H9 (cell line): ENCODE measurements at regions not wholly inside any gene's neighbourhood (a gene's known extent, or its start where the extent isn't known, plus 50 kb on each side); places are given as distances from the start of the nearest gene placed in this dataset.

Experiments used
- DNase-seq: peaks from one replicate; pipeline ENCODE4 v3.0.0-alpha.2; 2017
- H2AFZ ChIP-seq: one replicate; pipeline ENCODE4 v1.6.1; 2013; ENCODE audit warnings: mild to moderate bottlenecking, low read length, control low read depth, moderate library complexity
- H2AK5ac ChIP-seq: 2 replicates; pipeline ENCODE4 v1.6.1; 2013; ENCODE audit warnings: low read length, control low read depth, mixed read lengths; ENCODE audit not compliant: insufficient read length
- H2BK120ac ChIP-seq: one replicate; pipeline ENCODE4 v1.6.1; 2013; ENCODE audit warnings: low read depth, mild to moderate bottlenecking, low read length, control low read depth, inconsistent platforms; ENCODE audit not compliant: poor library complexity, severe bottlenecking
- H2BK12ac ChIP-seq: 2 replicates; pipeline ENCODE4 v1.6.1; 2013; ENCODE audit warnings: low read length, control low read depth, mixed read lengths, low read depth; ENCODE audit not compliant: insufficient read length
- H2BK15ac ChIP-seq: 2 replicates; pipeline ENCODE4 v1.6.1; 2013; ENCODE audit warnings: low read depth, low read length, control low read depth
- H2BK20ac ChIP-seq: one replicate; pipeline ENCODE4 v1.6.1; 2013; ENCODE audit warnings: low read depth, mild to moderate bottlenecking, low read length, control low read depth, inconsistent platforms; ENCODE audit not compliant: poor library complexity, severe bottlenecking
- H2BK5ac ChIP-seq: 2 replicates; pipeline ENCODE4 v1.6.1; 2013; ENCODE audit warnings: low read length, control low read depth, mixed read lengths; ENCODE audit not compliant: insufficient read length
- H3K14ac ChIP-seq: 2 replicates; pipeline ENCODE4 v1.6.1; 2013; ENCODE audit warnings: low read length, control low read depth; ENCODE audit not compliant: insufficient read depth
- H3K18ac ChIP-seq: 2 replicates; pipeline ENCODE4 v1.6.1; 2013; ENCODE audit warnings: low read depth, mild to moderate bottlenecking, mixed read lengths, low read length, control low read depth; ENCODE audit not compliant: insufficient read length
- H3K23ac ChIP-seq: 2 replicates; pipeline ENCODE4 v1.6.1; 2013; ENCODE audit warnings: low read length, control low read depth, mixed read lengths, low read depth; ENCODE audit not compliant: insufficient read length
- H3K23me2 ChIP-seq: 2 replicates; pipeline ENCODE4 v1.6.1; 2013; ENCODE audit warnings: low read depth, mild to moderate bottlenecking, mixed read lengths, low read length, control low read depth; ENCODE audit not compliant: insufficient read length, poor library complexity, severe bottlenecking
- H3K27ac ChIP-seq: 2 replicates; pipeline ENCODE4 v1.5.1; 2013; ENCODE audit warnings: low read length, control low read depth, mixed read lengths, low read depth; ENCODE audit not compliant: insufficient read length
- H3K27me3 ChIP-seq: 2 replicates; pipeline ENCODE4 v1.6.1; 2013; ENCODE audit warnings: low read length, control low read depth, inconsistent platforms; ENCODE audit not compliant: insufficient read depth
- H3K4ac ChIP-seq: 2 replicates; pipeline ENCODE4 v1.6.1; 2013; ENCODE audit warnings: low read depth, mild to moderate bottlenecking, control low read depth, inconsistent platforms, low read length, moderate library complexity
- H3K4me1 ChIP-seq: 2 replicates; pipeline ENCODE4 v1.6.1; 2013; ENCODE audit warnings: low read length, control low read depth, inconsistent platforms; ENCODE audit not compliant: insufficient read depth
- H3K4me2 ChIP-seq: 2 replicates; pipeline ENCODE4 v1.6.1; 2013; ENCODE audit warnings: low read length, control low read depth, mixed read lengths; ENCODE audit not compliant: insufficient read length, insufficient read depth
- H3K56ac ChIP-seq: 2 replicates; pipeline ENCODE4 v1.6.1; 2013; ENCODE audit warnings: low read depth, mild to moderate bottlenecking, mixed read lengths, low read length, control low read depth; ENCODE audit not compliant: insufficient read length
- H3K79me1 ChIP-seq: 2 replicates; pipeline ENCODE4 v1.6.1; 2013; ENCODE audit warnings: low read depth, mild to moderate bottlenecking, moderate library complexity, low read length, control low read depth, inconsistent platforms; ENCODE audit not compliant: insufficient read depth, poor library complexity, severe bottlenecking
- H3K79me2 ChIP-seq: 2 replicates; pipeline ENCODE4 v1.6.1; 2013; ENCODE audit warnings: low read length, control low read depth, inconsistent platforms; ENCODE audit not compliant: insufficient read depth
- H3K9ac ChIP-seq: 2 replicates; pipeline ENCODE4 v1.6.1; 2013; ENCODE audit warnings: low read length, control low read depth, mixed read lengths; ENCODE audit not compliant: insufficient read length; ENCODE audit errors: extremely low read depth
- H3K9me3 ChIP-seq: one replicate; pipeline ENCODE4 v1.6.1; 2013; ENCODE audit warnings: low read depth, low read length, inconsistent platforms; ENCODE audit not compliant: control insufficient read depth
- H3T11ph ChIP-seq: one replicate; pipeline ENCODE4 v1.6.1; 2013; ENCODE audit warnings: mild to moderate bottlenecking, low read length, control low read depth, inconsistent platforms
- H4K20me1 ChIP-seq: one replicate; pipeline ENCODE4 v1.6.1; 2013; ENCODE audit not compliant: control insufficient read depth, insufficient read length, insufficient read depth
- H4K5ac ChIP-seq: 2 replicates; pipeline ENCODE4 v1.6.1; 2013; ENCODE audit warnings: low read depth, mild to moderate bottlenecking, mixed read lengths, low read length, control low read depth; ENCODE audit not compliant: insufficient read length
- H4K8ac ChIP-seq: replicated peaks from 2 replicates; pipeline ENCODE4 v1.6.1; 2013; ENCODE audit warnings: low read length, control low read depth, mixed read lengths, low read depth; ENCODE audit not compliant: insufficient read length
- H4K91ac ChIP-seq: 2 replicates; pipeline ENCODE4 v1.6.1; 2013; ENCODE audit warnings: low read depth, mild to moderate bottlenecking, moderate library complexity, mixed read lengths, low read length, control low read depth; ENCODE audit not compliant: insufficient read length
- H3K27ac Mint-ChIP-seq, 3 experiments: 2 replicates in 2 of 3; 3 replicates in 1 of 3; pipeline ENCODE4 v1.8.0; 2020 to 2021; ENCODE audit warnings: mixed read lengths in 3 of 3, mild to moderate bottlenecking in 1 of 3, moderate library complexity in 1 of 3
- H3K27me3 Mint-ChIP-seq: 2 replicates; pipeline ENCODE4 v1.8.0; 2021; ENCODE audit warnings: low read depth, mild to moderate bottlenecking, moderate library complexity, mixed read lengths
- H3K36me3 Mint-ChIP-seq, 3 experiments: 2 replicates in 2 of 3; 3 replicates in 1 of 3; pipeline ENCODE4 v1.8.0; 2020 to 2021; ENCODE audit warnings: low read depth in 3 of 3, mixed read lengths in 3 of 3; ENCODE audit not compliant: insufficient read depth in 1 of 3
- H3K4me1 Mint-ChIP-seq, 2 experiments: 2 replicates each; pipeline ENCODE4 v1.8.0; 2020; ENCODE audit warnings: mixed read lengths in 2 of 2
- H3K4me3 Mint-ChIP-seq, 2 experiments: 2 replicates in 1 of 2; 3 replicates in 1 of 2; pipeline ENCODE4 v1.8.0; 2020 to 2021; ENCODE audit warnings: mild to moderate bottlenecking in 2 of 2, mixed read lengths in 2 of 2, moderate library complexity in 1 of 2
- H3K9me3 Mint-ChIP-seq, 2 experiments: 2 replicates in 1 of 2; 3 replicates in 1 of 2; pipeline ENCODE4 v1.8.0; 2020; ENCODE audit warnings: mild to moderate bottlenecking in 2 of 2, mixed read lengths in 2 of 2, moderate library complexity in 1 of 2
- CTCF ChIP-seq: fragments of 200-600 bp; sonication (generic); conservative IDR thresholded peaks from 3 replicates; pipeline ENCODE4 v1.8.0; 2021; ENCODE audit warnings: antibody characterized with exemption, mild to moderate bottlenecking
- WGBS: extraction: QIAGEN DNeasy Blood & Tissue Kit; methylation state at CpG from one replicate; pipeline ENCODE4 v1.1.7; 2013; ENCODE audit warnings: missing lambda C conversion rate, low lambda C conversion rate, mixed read lengths; ENCODE audit not compliant: insufficient read length; ENCODE audit errors: extremely low coverage; 5-methylcytosine and 5-hydroxymethylcytosine counted together

GRCh38 chr4:135684001-135684400 lies 1482.4 kb upstream of the PABPC4L start:
- H3K4me1 ChIP-seq: no peaks in the 10 kb centered on the region
- DNase-seq: no peak
- WGBS: no CpG with 5 or more reads among the region's 2 CpGs
- no peak overlapping the region for H3K14ac ChIP-seq
- H2BK20ac ChIP-seq: no peak overlapping the region
- H3K27ac ChIP-seq: no peak overlapping the region
- H3K18ac ChIP-seq: no peak overlapping the region
- H3K4me2 ChIP-seq: no peak overlapping the region
- no peak overlapping the region for H4K5ac ChIP-seq
- H2BK15ac ChIP-seq: no peak overlapping the region
- H4K8ac ChIP-seq: no peak overlapping the region
- no peak overlapping the region for H4K91ac ChIP-seq
- H2AK5ac ChIP-seq: no peak overlapping the region
- H3K4ac ChIP-seq: no peak overlapping the region
- H3K56ac ChIP-seq: no peak overlapping the region
- no peak overlapping the region for H3T11ph ChIP-seq
- no peaks in the 10 kb centered on the region for H3K79me2 ChIP-seq
- no peak overlapping the region for H3K9ac ChIP-seq
- H2BK120ac ChIP-seq: no peak overlapping the region
- no peaks in the 10 kb centered on the region for H3K23me2 ChIP-seq
- no peak for TF ChIP-seq CTCF
- Mint-ChIP-seq H3K27me3 (no peaks in the 10 kb centered on the region), H3K36me3 (peaks cover 0 to 5% (median 0%) of the 10 kb centered on the region in 3 experiments; a peak in 1 of 7 replicates), H3K4me1 (no peaks in the 10 kb centered on the region), H3K4me3 (no peak overlapping the region), H3K9me3 (peaks cover 7% of the 10 kb centered on the region in 2 experiments; a peak in 4 of 5 replicates), H3K27ac (no peak overlapping the region)
- H3K27me3 ChIP-seq: no peaks in the 10 kb centered on the region
- no peaks in the 10 kb centered on the region for H3K79me1 ChIP-seq
- no peaks in the 10 kb centered on the region for H4K20me1 ChIP-seq
- no peak overlapping the region for H3K23ac ChIP-seq
- H2BK12ac ChIP-seq: no peak overlapping the region
- H3K9me3 ChIP-seq: no peaks in the 10 kb centered on the region
- H2BK5ac ChIP-seq: no peak overlapping the region
- no peak overlapping the region for H2AFZ ChIP-seq
